H9 (cell line): ENCODE measurements at regions not wholly inside any gene's neighbourhood (a gene's known extent, or its start where the extent isn't known, plus 50 kb on each side); places are given as distances from the start of the nearest gene placed in this dataset.

Source experiments
- DNase-seq: peaks from one replicate; pipeline ENCODE4 v3.0.0-alpha.2; 2017
- H2AFZ ChIP-seq: one replicate; pipeline ENCODE4 v1.6.1; 2013; ENCODE audit warnings: mild to moderate bottlenecking, low read length, control low read depth, moderate library complexity
- H2AK5ac ChIP-seq: 2 replicates; pipeline ENCODE4 v1.6.1; 2013; ENCODE audit warnings: low read length, control low read depth, mixed read lengths; ENCODE audit not compliant: insufficient read length
- H2BK120ac ChIP-seq: one replicate; pipeline ENCODE4 v1.6.1; 2013; ENCODE audit warnings: low read depth, mild to moderate bottlenecking, low read length, control low read depth, inconsistent platforms; ENCODE audit not compliant: poor library complexity, severe bottlenecking
- H2BK12ac ChIP-seq: 2 replicates; pipeline ENCODE4 v1.6.1; 2013; ENCODE audit warnings: low read length, control low read depth, mixed read lengths, low read depth; ENCODE audit not compliant: insufficient read length
- H2BK15ac ChIP-seq: 2 replicates; pipeline ENCODE4 v1.6.1; 2013; ENCODE audit warnings: low read depth, low read length, control low read depth
- H2BK20ac ChIP-seq: one replicate; pipeline ENCODE4 v1.6.1; 2013; ENCODE audit warnings: low read depth, mild to moderate bottlenecking, low read length, control low read depth, inconsistent platforms; ENCODE audit not compliant: poor library complexity, severe bottlenecking
- H2BK5ac ChIP-seq: 2 replicates; pipeline ENCODE4 v1.6.1; 2013; ENCODE audit warnings: low read length, control low read depth, mixed read lengths; ENCODE audit not compliant: insufficient read length
- H3K14ac ChIP-seq: 2 replicates; pipeline ENCODE4 v1.6.1; 2013; ENCODE audit warnings: low read length, control low read depth; ENCODE audit not compliant: insufficient read depth
- H3K18ac ChIP-seq: 2 replicates; pipeline ENCODE4 v1.6.1; 2013; ENCODE audit warnings: low read depth, mild to moderate bottlenecking, mixed read lengths, low read length, control low read depth; ENCODE audit not compliant: insufficient read length
- H3K23ac ChIP-seq: 2 replicates; pipeline ENCODE4 v1.6.1; 2013; ENCODE audit warnings: low read length, control low read depth, mixed read lengths, low read depth; ENCODE audit not compliant: insufficient read length
- H3K23me2 ChIP-seq: 2 replicates; pipeline ENCODE4 v1.6.1; 2013; ENCODE audit warnings: low read depth, mild to moderate bottlenecking, mixed read lengths, low read length, control low read depth; ENCODE audit not compliant: insufficient read length, poor library complexity, severe bottlenecking
- H3K27ac ChIP-seq: 2 replicates; pipeline ENCODE4 v1.5.1; 2013; ENCODE audit warnings: low read length, control low read depth, mixed read lengths, low read depth; ENCODE audit not compliant: insufficient read length
- H3K27me3 ChIP-seq: 2 replicates; pipeline ENCODE4 v1.6.1; 2013; ENCODE audit warnings: low read length, control low read depth, inconsistent platforms; ENCODE audit not compliant: insufficient read depth
- H3K4ac ChIP-seq: 2 replicates; pipeline ENCODE4 v1.6.1; 2013; ENCODE audit warnings: low read depth, mild to moderate bottlenecking, control low read depth, inconsistent platforms, low read length, moderate library complexity
- H3K4me1 ChIP-seq: 2 replicates; pipeline ENCODE4 v1.6.1; 2013; ENCODE audit warnings: low read length, control low read depth, inconsistent platforms; ENCODE audit not compliant: insufficient read depth
- H3K4me2 ChIP-seq: 2 replicates; pipeline ENCODE4 v1.6.1; 2013; ENCODE audit warnings: low read length, control low read depth, mixed read lengths; ENCODE audit not compliant: insufficient read length, insufficient read depth
- H3K56ac ChIP-seq: 2 replicates; pipeline ENCODE4 v1.6.1; 2013; ENCODE audit warnings: low read depth, mild to moderate bottlenecking, mixed read lengths, low read length, control low read depth; ENCODE audit not compliant: insufficient read length
- H3K79me1 ChIP-seq: 2 replicates; pipeline ENCODE4 v1.6.1; 2013; ENCODE audit warnings: low read depth, mild to moderate bottlenecking, moderate library complexity, low read length, control low read depth, inconsistent platforms; ENCODE audit not compliant: insufficient read depth, poor library complexity, severe bottlenecking
- H3K79me2 ChIP-seq: 2 replicates; pipeline ENCODE4 v1.6.1; 2013; ENCODE audit warnings: low read length, control low read depth, inconsistent platforms; ENCODE audit not compliant: insufficient read depth
- H3K9ac ChIP-seq: 2 replicates; pipeline ENCODE4 v1.6.1; 2013; ENCODE audit warnings: low read length, control low read depth, mixed read lengths; ENCODE audit not compliant: insufficient read length; ENCODE audit errors: extremely low read depth
- H3K9me3 ChIP-seq: one replicate; pipeline ENCODE4 v1.6.1; 2013; ENCODE audit warnings: low read depth, low read length, inconsistent platforms; ENCODE audit not compliant: control insufficient read depth
- H3T11ph ChIP-seq: one replicate; pipeline ENCODE4 v1.6.1; 2013; ENCODE audit warnings: mild to moderate bottlenecking, low read length, control low read depth, inconsistent platforms
- H4K20me1 ChIP-seq: one replicate; pipeline ENCODE4 v1.6.1; 2013; ENCODE audit not compliant: control insufficient read depth, insufficient read length, insufficient read depth
- H4K5ac ChIP-seq: 2 replicates; pipeline ENCODE4 v1.6.1; 2013; ENCODE audit warnings: low read depth, mild to moderate bottlenecking, mixed read lengths, low read length, control low read depth; ENCODE audit not compliant: insufficient read length
- H4K8ac ChIP-seq: replicated peaks from 2 replicates; pipeline ENCODE4 v1.6.1; 2013; ENCODE audit warnings: low read length, control low read depth, mixed read lengths, low read depth; ENCODE audit not compliant: insufficient read length
- H4K91ac ChIP-seq: 2 replicates; pipeline ENCODE4 v1.6.1; 2013; ENCODE audit warnings: low read depth, mild to moderate bottlenecking, moderate library complexity, mixed read lengths, low read length, control low read depth; ENCODE audit not compliant: insufficient read length
- H3K27ac Mint-ChIP-seq, 3 experiments: 2 replicates in 2 of 3; 3 replicates in 1 of 3; pipeline ENCODE4 v1.8.0; 2020 to 2021; ENCODE audit warnings: mixed read lengths in 3 of 3, mild to moderate bottlenecking in 1 of 3, moderate library complexity in 1 of 3
- H3K27me3 Mint-ChIP-seq: 2 replicates; pipeline ENCODE4 v1.8.0; 2021; ENCODE audit warnings: low read depth, mild to moderate bottlenecking, moderate library complexity, mixed read lengths
- H3K36me3 Mint-ChIP-seq, 3 experiments: 2 replicates in 2 of 3; 3 replicates in 1 of 3; pipeline ENCODE4 v1.8.0; 2020 to 2021; ENCODE audit warnings: low read depth in 3 of 3, mixed read lengths in 3 of 3; ENCODE audit not compliant: insufficient read depth in 1 of 3
- H3K4me1 Mint-ChIP-seq, 2 experiments: 2 replicates each; pipeline ENCODE4 v1.8.0; 2020; ENCODE audit warnings: mixed read lengths in 2 of 2
- H3K4me3 Mint-ChIP-seq, 2 experiments: 2 replicates in 1 of 2; 3 replicates in 1 of 2; pipeline ENCODE4 v1.8.0; 2020 to 2021; ENCODE audit warnings: mild to moderate bottlenecking in 2 of 2, mixed read lengths in 2 of 2, moderate library complexity in 1 of 2
- H3K9me3 Mint-ChIP-seq, 2 experiments: 2 replicates in 1 of 2; 3 replicates in 1 of 2; pipeline ENCODE4 v1.8.0; 2020; ENCODE audit warnings: mild to moderate bottlenecking in 2 of 2, mixed read lengths in 2 of 2, moderate library complexity in 1 of 2
- WGBS: extraction: QIAGEN DNeasy Blood & Tissue Kit; methylation state at CpG from one replicate; pipeline ENCODE4 v1.1.7; 2013; ENCODE audit warnings: missing lambda C conversion rate, low lambda C conversion rate, mixed read lengths; ENCODE audit not compliant: insufficient read length; ENCODE audit errors: extremely low coverage; 5-methylcytosine and 5-hydroxymethylcytosine counted together
- TF ChIP-seq, protein P1 (sequence below): fragments of 200-600 bp; sonication (generic); conservative IDR thresholded peaks from 3 replicates; pipeline ENCODE4 v1.8.0; 2021; ENCODE audit warnings: antibody characterized with exemption, mild to moderate bottlenecking

GRCh38 chr4:28313729-28314713 lies 1453.4 kb downstream of the STIM2 start:
- H3K79me2 ChIP-seq = no peaks in the 10 kb centered on the region
- H3K27me3 ChIP-seq = no peaks in the 10 kb centered on the region
- H3K23me2 ChIP-seq = no peaks in the 10 kb centered on the region
- H2BK15ac ChIP-seq = no peak overlapping the region
- H2BK120ac ChIP-seq = no peak overlapping the region
- H3K79me1 ChIP-seq = no peaks in the 10 kb centered on the region
- no peak overlapping the region for H4K8ac ChIP-seq
- no peaks in the 10 kb centered on the region for H3K9me3 ChIP-seq
- TF ChIP-seq, protein P1, sequence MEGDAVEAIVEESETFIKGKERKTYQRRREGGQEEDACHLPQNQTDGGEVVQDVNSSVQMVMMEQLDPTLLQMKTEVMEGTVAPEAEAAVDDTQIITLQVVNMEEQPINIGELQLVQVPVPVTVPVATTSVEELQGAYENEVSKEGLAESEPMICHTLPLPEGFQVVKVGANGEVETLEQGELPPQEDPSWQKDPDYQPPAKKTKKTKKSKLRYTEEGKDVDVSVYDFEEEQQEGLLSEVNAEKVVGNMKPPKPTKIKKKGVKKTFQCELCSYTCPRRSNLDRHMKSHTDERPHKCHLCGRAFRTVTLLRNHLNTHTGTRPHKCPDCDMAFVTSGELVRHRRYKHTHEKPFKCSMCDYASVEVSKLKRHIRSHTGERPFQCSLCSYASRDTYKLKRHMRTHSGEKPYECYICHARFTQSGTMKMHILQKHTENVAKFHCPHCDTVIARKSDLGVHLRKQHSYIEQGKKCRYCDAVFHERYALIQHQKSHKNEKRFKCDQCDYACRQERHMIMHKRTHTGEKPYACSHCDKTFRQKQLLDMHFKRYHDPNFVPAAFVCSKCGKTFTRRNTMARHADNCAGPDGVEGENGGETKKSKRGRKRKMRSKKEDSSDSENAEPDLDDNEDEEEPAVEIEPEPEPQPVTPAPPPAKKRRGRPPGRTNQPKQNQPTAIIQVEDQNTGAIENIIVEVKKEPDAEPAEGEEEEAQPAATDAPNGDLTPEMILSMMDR = no peak
- no peak overlapping the region for H3K23ac ChIP-seq
- Mint-ChIP-seq H3K36me3 (peaks cover 0 to 8% (median 0%) of the 10 kb centered on the region in 3 experiments; a peak in 1 of 7 replicates), H3K27ac (no peak overlapping the region), H3K9me3 (peaks cover 4 to 5% of the 10 kb centered on the region in 2 experiments; a peak in 4 of 5 replicates), H3K27me3 (no peaks in the 10 kb centered on the region), H3K4me1 (no peaks in the 10 kb centered on the region), H3K4me3 (no peak overlapping the region)
- H2BK12ac ChIP-seq = no peak overlapping the region
- no peak overlapping the region for H2BK5ac ChIP-seq
- no peak overlapping the region for H4K91ac ChIP-seq
- H4K20me1 ChIP-seq = no peaks in the 10 kb centered on the region
- no peak overlapping the region for H4K5ac ChIP-seq
- no peak overlapping the region for H3T11ph ChIP-seq
- no peak overlapping the region for H2AK5ac ChIP-seq
- no peak overlapping the region for H3K4ac ChIP-seq
- H3K56ac ChIP-seq = no peak overlapping the region
- H3K4me1 ChIP-seq = no peaks in the 10 kb centered on the region
- no peak overlapping the region for H3K27ac ChIP-seq
- no peak overlapping the region for H3K18ac ChIP-seq
- no peak overlapping the region for H2BK20ac ChIP-seq
- no peak for DNase-seq
- no peak overlapping the region for H3K14ac ChIP-seq
- no peak overlapping the region for H2AFZ ChIP-seq
- H3K4me2 ChIP-seq = no peak overlapping the region
- no peak overlapping the region for H3K9ac ChIP-seq
- WGBS = no CpG with 5 or more reads among the region's 2 CpGs
